Pancreas (tissue), 10 donors: ENCODE measurements at regions not wholly inside any gene's neighbourhood (a gene's known extent, or its start where the extent isn't known, plus 50 kb on each side); places are given as distances from the start of the nearest gene placed in this dataset.

Experiments used
- ATAC-seq, 4 donors: fragments of 200-7000 bp; cut with Tn5 transposase; one replicate each; pipeline versions ENCODE4 v1.8.0 to v1.9.1; 2020; ENCODE audit warnings: mild to moderate bottlenecking in 4 of 4, moderate library complexity in 4 of 4
- DNase-seq, 6 donors: peaks; one replicate each; pipeline ENCODE4 v3.0.0-alpha.2; 2020
- FAIRE-seq: peaks from 2 replicates; lab custom pipeline; 2012; peaks lifted over from hg19 to GRCh38; lab: Jason Lieb, UNC
- H3K27ac ChIP-seq, 4 donors: fragments of 200-600 bp; sonication (generic); 1 replicate in 3 of 4; 2 replicates in 1 of 4; pipeline versions ENCODE4 v1.5.0 to v1.8.0; 2020
- H3K27me3 ChIP-seq, 4 donors: fragments of 200-600 bp; one replicate each; pipeline ENCODE4 v1.8.0; 2021
- H3K36me3 ChIP-seq, 3 donors: fragments of 200-600 bp; sonication (generic) in 1 of 3; one replicate each; pipeline versions ENCODE4 v1.5.0 to v1.8.0; 2020 to 2021
- H3K4me1 ChIP-seq, 3 donors: fragments of 200-600 bp; one replicate each; pipeline ENCODE4 v1.8.0; 2021
- H3K4me3 ChIP-seq, 4 donors: fragments of 200-600 bp; sonication (generic) in 2 of 4; one replicate each; pipeline versions ENCODE4 v1.5.0 to v1.8.0; 2020 to 2021
- H3K9me3 ChIP-seq, 4 donors: fragments of 200-600 bp; one replicate each; pipeline ENCODE4 v1.8.0; 2021
- WGBS, 2 donors: extraction: QIAGEN DNeasy Blood & Tissue Kit; methylation state at CpG; one replicate each; pipeline ENCODE4 v1.1.7; 2013; 5-methylcytosine and 5-hydroxymethylcytosine counted together
- intact Hi-C, 3 donors: fragments of 100-400 bp; cut with DNase I; formaldehyde crosslinking; loops; one replicate each; pipeline versions ENCODE4 v1.11.1 to v1.14.2; 2022
- TF ChIP-seq, protein P1 (sequence below), 4 donors: fragments of 200-600 bp; sonication (generic) in 3 of 4; IDR thresholded peaks; one replicate each; pipeline versions ENCODE4 v1.5.0 to v1.8.0; 2021; ENCODE audit warnings: antibody characterized with exemption in 4 of 4
- donor health status: healthy with polysubstance abuse.
- donor health status: DM: no; HTN: no; CAD: no; lungs with moderate emphysema.
- donor health status: DM: no; HTN: no; CAD: no.
- donor health status: control.
- donor health status: control.
- donor health status: Bipolar disorder and iron deficiency.
- donor health status: DM: yes; HTN: yes; CAD: no.
- donor health status: DM: no; HTN: no; CAD: no.
- donor health status: DM: no; HTN: no; CAD: no.
- donor health status: DM: yes; HTN: yes; CAD: no.

DNA sequence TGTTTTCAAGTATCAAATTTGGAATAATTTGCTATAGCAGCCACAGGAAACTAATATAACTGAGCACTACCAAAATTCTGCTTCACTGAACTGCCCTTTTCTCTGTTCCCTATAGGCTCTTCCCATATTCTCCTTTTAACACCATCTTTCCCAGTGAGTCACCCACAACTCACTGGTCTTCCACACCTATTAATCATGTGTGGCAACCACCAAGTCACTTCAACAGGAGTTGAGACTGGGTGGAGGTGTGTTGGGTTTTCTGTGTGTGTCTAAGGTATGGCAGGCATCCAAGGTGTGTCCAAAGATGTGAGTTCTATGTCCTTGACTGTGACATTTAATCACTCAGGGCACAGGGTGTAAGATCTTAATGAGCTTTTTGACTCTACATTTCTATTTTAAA, 610.0 kb upstream of the CDH11 start:
- Histone ChIP-seq H3K27me3 (peaks cover 0 to 3% (median 0%) of the 10 kb centered on the region in 4 donors), H3K27ac (no peak overlapping the region), H3K9me3 (no peaks in the 10 kb centered on the region), H3K4me1 (no peaks in the 10 kb centered on the region), H3K36me3 (no peaks in the 10 kb centered on the region), H3K4me3 (no peak overlapping the region)
- TF ChIP-seq, protein P1, sequence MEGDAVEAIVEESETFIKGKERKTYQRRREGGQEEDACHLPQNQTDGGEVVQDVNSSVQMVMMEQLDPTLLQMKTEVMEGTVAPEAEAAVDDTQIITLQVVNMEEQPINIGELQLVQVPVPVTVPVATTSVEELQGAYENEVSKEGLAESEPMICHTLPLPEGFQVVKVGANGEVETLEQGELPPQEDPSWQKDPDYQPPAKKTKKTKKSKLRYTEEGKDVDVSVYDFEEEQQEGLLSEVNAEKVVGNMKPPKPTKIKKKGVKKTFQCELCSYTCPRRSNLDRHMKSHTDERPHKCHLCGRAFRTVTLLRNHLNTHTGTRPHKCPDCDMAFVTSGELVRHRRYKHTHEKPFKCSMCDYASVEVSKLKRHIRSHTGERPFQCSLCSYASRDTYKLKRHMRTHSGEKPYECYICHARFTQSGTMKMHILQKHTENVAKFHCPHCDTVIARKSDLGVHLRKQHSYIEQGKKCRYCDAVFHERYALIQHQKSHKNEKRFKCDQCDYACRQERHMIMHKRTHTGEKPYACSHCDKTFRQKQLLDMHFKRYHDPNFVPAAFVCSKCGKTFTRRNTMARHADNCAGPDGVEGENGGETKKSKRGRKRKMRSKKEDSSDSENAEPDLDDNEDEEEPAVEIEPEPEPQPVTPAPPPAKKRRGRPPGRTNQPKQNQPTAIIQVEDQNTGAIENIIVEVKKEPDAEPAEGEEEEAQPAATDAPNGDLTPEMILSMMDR (IDR thresholded peaks at IDR 0.05) = no peak
- DNase-seq = no peak
- FAIRE-seq = no peak
- intact Hi-C loops = no loop called here
- ATAC-seq = no peak

DNA sequence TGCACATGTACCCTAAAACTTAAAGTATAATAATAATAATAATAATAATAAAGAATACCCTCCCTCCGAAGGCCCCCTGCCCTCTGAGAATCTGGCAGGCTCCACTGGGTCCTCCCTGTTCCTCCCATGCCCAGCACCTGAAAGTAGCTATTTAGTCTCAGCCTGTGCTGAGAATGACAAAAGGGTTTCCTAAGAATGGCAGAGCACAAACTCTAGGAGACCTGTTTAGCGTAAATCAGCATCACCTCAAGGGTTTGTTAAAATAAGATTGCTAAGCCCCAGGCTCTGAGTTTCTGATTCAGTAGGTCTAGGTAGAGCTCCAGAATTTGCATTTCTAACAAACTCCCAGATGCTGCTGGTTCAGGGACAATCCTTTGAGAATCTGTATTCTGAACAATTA, 606.8 kb upstream of the CDH11 start:
- H3K4me3 ChIP-seq = no peak overlapping the region
- FAIRE-seq (no peak), DNase-seq (no peak), ATAC-seq (no peak)
- peaks cover 0 to 4% (median 0%) of the 10 kb centered on the region in 4 donors for H3K27me3 ChIP-seq
- no peaks in the 10 kb centered on the region for H3K9me3 ChIP-seq
- intact Hi-C loops = no loop called here
- TF ChIP-seq, protein P1 (IDR thresholded peaks at IDR 0.05) = no peak
- 55 to 62% methylated on average over 2 of the region's 2 CpGs for WGBS, 2 donors
- no peaks in the 10 kb centered on the region for H3K36me3 ChIP-seq
- H3K4me1 ChIP-seq = no peaks in the 10 kb centered on the region
- no peak overlapping the region for H3K27ac ChIP-seq

DNA sequence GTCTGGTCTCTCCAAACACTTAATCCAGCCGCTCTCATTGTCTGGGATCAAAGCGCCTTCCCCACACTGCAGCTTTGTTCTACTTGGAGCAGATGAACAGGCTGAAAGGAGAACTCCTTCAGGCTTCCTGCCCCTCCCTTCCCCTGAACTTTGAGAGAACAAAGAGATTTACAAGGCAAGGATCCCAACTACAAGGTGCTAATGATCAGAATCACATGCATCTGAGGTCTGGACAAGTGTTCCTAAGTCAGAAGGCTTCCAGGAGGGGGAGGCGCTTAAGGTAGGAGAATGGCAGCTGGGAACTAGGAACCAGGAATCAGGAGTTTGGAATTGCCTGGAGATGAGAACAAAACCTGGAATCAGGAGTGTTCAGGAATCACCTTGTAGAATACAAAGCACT, 606.3 kb upstream of the CDH11 start:
- H3K4me1 ChIP-seq = no peaks in the 10 kb centered on the region
- H3K36me3 ChIP-seq = no peaks in the 10 kb centered on the region
- H3K27ac ChIP-seq = no peak overlapping the region
- no peak overlapping the region for H3K4me3 ChIP-seq
- FAIRE-seq (no peak), ATAC-seq (no peak), DNase-seq (no peak)
- TF ChIP-seq, protein P1 (IDR thresholded peaks at IDR 0.05) = no peak
- intact Hi-C loops = no loop called here
- WGBS, 2 donors = 53 to 68% methylated on average over 3 of the region's 3 CpGs
- H3K27me3 ChIP-seq = peaks cover 0 to 6% (median 0%) of the 10 kb centered on the region in 4 donors
- no peaks in the 10 kb centered on the region for H3K9me3 ChIP-seq

DNA sequence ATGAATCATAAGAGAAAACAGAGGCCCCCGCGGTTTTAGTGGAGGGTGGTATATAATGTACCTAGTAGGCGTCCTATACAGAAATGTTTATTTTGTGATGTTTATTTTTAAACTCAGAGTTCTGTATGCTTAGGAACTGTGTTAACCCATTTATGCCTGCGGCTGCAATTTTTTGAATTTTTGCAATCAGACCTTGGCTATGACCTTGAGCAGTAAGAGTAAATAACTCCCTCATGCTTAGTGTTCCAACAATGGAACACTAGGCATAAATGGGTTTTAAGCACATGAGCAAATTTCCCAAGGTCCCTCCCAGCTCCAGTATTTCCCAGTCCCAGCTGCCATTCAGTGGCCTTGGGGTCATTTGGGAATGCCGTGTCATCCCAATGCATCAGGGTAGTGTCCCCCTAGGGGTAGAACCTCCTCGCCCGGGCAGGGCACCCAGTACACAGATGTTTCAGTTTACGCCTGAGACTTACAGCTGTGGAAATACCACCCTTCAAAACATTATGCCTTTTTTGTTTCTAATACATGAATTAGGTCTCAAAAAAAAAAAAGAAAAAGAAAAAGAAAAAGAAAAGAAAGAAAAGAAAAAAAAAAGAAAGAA, 605.8 kb upstream of the CDH11 start:
- TF ChIP-seq, protein P1 (IDR thresholded peaks at IDR 0.05) = no peak
- FAIRE-seq = no peak
- no peaks in the 10 kb centered on the region for H3K9me3 ChIP-seq
- intact Hi-C loops = no loop called here
- H3K27me3 ChIP-seq = peaks cover 0 to 6% (median 0%) of the 10 kb centered on the region in 4 donors
- 33 to 35% methylated on average over 8 of the region's 8 CpGs for WGBS, 2 donors
- no peak for ATAC-seq
- no peak overlapping the region for H3K27ac ChIP-seq
- H3K36me3 ChIP-seq = no peaks in the 10 kb centered on the region
- DNase-seq = no peak
- H3K4me3 ChIP-seq = no peak overlapping the region
- H3K4me1 ChIP-seq = no peaks in the 10 kb centered on the region

DNA sequence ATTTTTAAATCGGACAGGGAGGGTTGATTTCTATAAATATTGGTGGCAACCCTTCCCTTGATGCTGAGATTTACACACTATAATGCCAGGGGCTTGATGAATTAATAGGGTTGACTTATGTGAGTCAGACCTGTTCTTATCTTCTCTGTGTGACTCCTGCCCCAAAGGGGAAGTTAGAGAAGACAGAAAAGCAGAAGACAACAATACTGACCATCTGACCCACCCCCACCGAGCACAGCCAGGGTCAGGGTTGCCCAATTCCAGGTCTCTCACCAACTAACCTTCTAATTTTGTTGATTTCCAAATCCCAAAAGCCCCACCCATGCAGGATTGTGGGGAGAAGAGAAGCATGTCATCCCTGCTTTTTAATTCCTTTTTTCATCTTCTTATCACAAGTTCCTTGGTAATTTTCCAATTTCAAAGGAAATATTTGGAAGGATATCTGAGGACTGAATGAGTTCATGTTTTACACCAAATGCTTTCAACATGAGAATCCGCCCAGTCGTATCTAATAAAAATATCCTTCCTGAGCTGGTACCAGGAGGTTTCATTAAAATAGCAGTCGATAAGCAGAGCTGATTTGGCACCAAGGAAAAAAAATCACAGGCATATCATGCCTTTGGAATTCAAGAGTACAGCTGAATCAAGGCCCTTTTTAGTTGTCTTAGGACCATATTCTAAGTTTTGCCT, 603.4 kb upstream of the CDH11 start:
- Histone ChIP-seq H3K27me3 (peaks cover 0 to 6% (median 0%) of the 10 kb centered on the region in 4 donors), H3K36me3 (no peaks in the 10 kb centered on the region), H3K4me3 (no peak overlapping the region), H3K27ac (no peak overlapping the region), H3K9me3 (no peaks in the 10 kb centered on the region), H3K4me1 (no peaks in the 10 kb centered on the region)
- FAIRE-seq (no peak), ATAC-seq (no peak), DNase-seq (no peak)
- TF ChIP-seq, protein P1 (IDR thresholded peaks at IDR 0.05) = no peak
- WGBS, 2 donors = 38 to 42% methylated on average over 5 of the region's 5 CpGs
- intact Hi-C loops = no loop called here
